PC-9 (cell line): ENCODE measurements at regions not wholly inside any gene's neighbourhood (a gene's known extent, or its start where the extent isn't known, plus 50 kb on each side); places are given as distances from the start of the nearest gene placed in this dataset.

Experiments used
- BruUV-seq: library from RNA; stranded (reverse); fragments of 400-500 nt; replicated peaks from 2 replicates; lab custom pipeline; 2021; lab: Mats Ljungman, UMichigan
- CTCF ChIA-PET: fragments of 300-600 bp; sonication (Branson Sonifier 250); formaldehyde crosslinking; loops from one replicate; lab custom pipeline; 2022; ENCODE audit warnings: antibody characterized with exemption; lab: Charles Lee
- POLR2A ChIA-PET: fragments of 300-600 bp; sonication (Branson Sonifier 250); formaldehyde crosslinking; loops from one replicate; lab custom pipeline; 2022; ENCODE audit warnings: antibody characterized with exemption; ENCODE audit not compliant: unreplicated experiment; lab: Charles Lee
- DNase-seq, 2 experiments: peaks; one replicate each; pipeline versions ENCODE4 v3.0.0 to v3.0.0-alpha.2; 2015 to 2022; ENCODE audit warnings: mixed read lengths in 1 of 2
- H2AFZ ChIP-seq: fragments of 200-600 bp; sonication (generic); 2 replicates; pipeline ENCODE4 v1.8.1; 2017; ENCODE audit warnings: antibody characterized with exemption
- H3F3A ChIP-seq: fragments of 200-600 bp; sonication (generic); 2 replicates; pipeline ENCODE4 v1.8.1; 2017; ENCODE audit warnings: antibody characterized with exemption, mild to moderate bottlenecking, low read depth; ENCODE audit not compliant: insufficient read depth
- H3K27ac ChIP-seq: fragments of 200-600 bp; sonication (generic); 2 replicates; pipeline ENCODE4 v1.6.1; 2016; ENCODE audit warnings: mixed run types
- H3K27me3 ChIP-seq: fragments of 200-600 bp; sonication (generic); 2 replicates; pipeline ENCODE4 v1.6.1; 2016; ENCODE audit warnings: low read depth, mixed run types; ENCODE audit not compliant: insufficient read depth
- H3K36me3 ChIP-seq: fragments of 200-600 bp; sonication (generic); 2 replicates; pipeline ENCODE4 v1.6.1; 2016; ENCODE audit warnings: low read depth, mixed run types
- H3K4me1 ChIP-seq: fragments of 200-600 bp; sonication (generic); replicated peaks from 2 replicates; pipeline ENCODE4 v1.6.1; 2016; ENCODE audit warnings: mixed run types; ENCODE audit not compliant: insufficient read depth
- H3K4me2 ChIP-seq: fragments of 200-600 bp; sonication (generic); 2 replicates; pipeline ENCODE4 v1.6.1; 2017; ENCODE audit warnings: mixed run types
- H3K4me3 ChIP-seq: fragments of 200-600 bp; sonication (generic); 2 replicates; pipeline ENCODE4 v1.6.1; 2016; ENCODE audit warnings: mixed run types
- H3K79me2 ChIP-seq: fragments of 200-600 bp; sonication (generic); 2 replicates; pipeline ENCODE4 v1.6.1; 2017; ENCODE audit warnings: low read depth, mixed run types
- H3K9me2 ChIP-seq: fragments of 200-600 bp; sonication (generic); 2 replicates; pipeline ENCODE4 v1.8.1; 2017; ENCODE audit warnings: mild to moderate bottlenecking; ENCODE audit not compliant: insufficient read depth
- H3K9me3 ChIP-seq: fragments of 200-600 bp; sonication (generic); 2 replicates; pipeline ENCODE4 v1.8.1; 2016; ENCODE audit warnings: low read depth; ENCODE audit not compliant: insufficient read depth
- H4K20me1 ChIP-seq: fragments of 200-600 bp; sonication (generic); 2 replicates; pipeline ENCODE4 v1.8.1; 2017; ENCODE audit not compliant: insufficient read depth
- EZH2 ChIP-seq: fragments of 200-600 bp; sonication (generic); IDR thresholded peaks from 2 replicates; pipeline ENCODE4 v1.8.0; 2017; ENCODE audit warnings: antibody characterized with exemption, low read depth
- intact Hi-C: fragments of 100-400 bp; cut with micrococcal nuclease; formaldehyde crosslinking; loops from one replicate; pipeline ENCODE4 v1.10.0; 2022; ENCODE audit not compliant: unreplicated experiment
- TF ChIP-seq, protein P1 (sequence below): fragments of 200-600 bp; sonication (generic); conservative IDR thresholded peaks from 2 replicates; pipeline ENCODE4 v1.6.1; 2017; ENCODE audit warnings: mixed run types, antibody characterized with exemption, mild to moderate bottlenecking, moderate library complexity

DNA sequence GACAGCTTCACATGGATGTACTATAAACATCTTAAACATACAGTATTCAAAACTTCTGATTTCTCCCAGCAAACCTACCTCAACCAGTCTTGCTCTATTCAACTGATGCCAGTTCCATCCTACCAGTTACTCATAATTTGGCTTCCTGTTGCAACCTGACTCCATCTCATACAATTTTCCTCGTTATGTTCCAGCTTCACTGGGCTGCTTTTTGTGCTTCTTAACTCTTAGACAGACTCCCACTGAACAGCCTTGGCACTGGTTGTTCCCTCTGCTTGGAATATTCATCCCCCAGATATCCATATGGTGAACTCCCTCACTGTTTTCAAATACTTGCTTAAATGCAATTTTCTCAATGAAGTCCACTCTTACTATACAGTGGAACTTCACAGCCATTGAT is 249.2 kb downstream of the AEBP2 start:
- no peak for TF ChIP-seq EZH2
- TF ChIP-seq, protein P1, sequence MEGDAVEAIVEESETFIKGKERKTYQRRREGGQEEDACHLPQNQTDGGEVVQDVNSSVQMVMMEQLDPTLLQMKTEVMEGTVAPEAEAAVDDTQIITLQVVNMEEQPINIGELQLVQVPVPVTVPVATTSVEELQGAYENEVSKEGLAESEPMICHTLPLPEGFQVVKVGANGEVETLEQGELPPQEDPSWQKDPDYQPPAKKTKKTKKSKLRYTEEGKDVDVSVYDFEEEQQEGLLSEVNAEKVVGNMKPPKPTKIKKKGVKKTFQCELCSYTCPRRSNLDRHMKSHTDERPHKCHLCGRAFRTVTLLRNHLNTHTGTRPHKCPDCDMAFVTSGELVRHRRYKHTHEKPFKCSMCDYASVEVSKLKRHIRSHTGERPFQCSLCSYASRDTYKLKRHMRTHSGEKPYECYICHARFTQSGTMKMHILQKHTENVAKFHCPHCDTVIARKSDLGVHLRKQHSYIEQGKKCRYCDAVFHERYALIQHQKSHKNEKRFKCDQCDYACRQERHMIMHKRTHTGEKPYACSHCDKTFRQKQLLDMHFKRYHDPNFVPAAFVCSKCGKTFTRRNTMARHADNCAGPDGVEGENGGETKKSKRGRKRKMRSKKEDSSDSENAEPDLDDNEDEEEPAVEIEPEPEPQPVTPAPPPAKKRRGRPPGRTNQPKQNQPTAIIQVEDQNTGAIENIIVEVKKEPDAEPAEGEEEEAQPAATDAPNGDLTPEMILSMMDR: no peak
- BruUV-seq: no TSS peak
- Histone ChIP-seq H3K4me2 (no peak overlapping the region), H3K9me2 (no peaks in the 10 kb centered on the region; the same call in 1 of the 2 replicates), H3K9me3 (no peaks in the 10 kb centered on the region), H2AFZ (no peak overlapping the region), H3K27me3 (no peaks in the 10 kb centered on the region), H3K4me1 (no peaks in the 10 kb centered on the region), H3K36me3 (no peaks in the 10 kb centered on the region), H3K79me2 (no peaks in the 10 kb centered on the region), H4K20me1 (no peaks in the 10 kb centered on the region), H3K4me3 (no peak overlapping the region), H3K27ac (no peak overlapping the region), H3F3A (no peaks in the 10 kb centered on the region)
- POLR2A ChIA-PET: no interaction called here
- DNase-seq: no peak
- CTCF ChIA-PET: no interaction called here
- intact Hi-C loops: no loop called here

DNA sequence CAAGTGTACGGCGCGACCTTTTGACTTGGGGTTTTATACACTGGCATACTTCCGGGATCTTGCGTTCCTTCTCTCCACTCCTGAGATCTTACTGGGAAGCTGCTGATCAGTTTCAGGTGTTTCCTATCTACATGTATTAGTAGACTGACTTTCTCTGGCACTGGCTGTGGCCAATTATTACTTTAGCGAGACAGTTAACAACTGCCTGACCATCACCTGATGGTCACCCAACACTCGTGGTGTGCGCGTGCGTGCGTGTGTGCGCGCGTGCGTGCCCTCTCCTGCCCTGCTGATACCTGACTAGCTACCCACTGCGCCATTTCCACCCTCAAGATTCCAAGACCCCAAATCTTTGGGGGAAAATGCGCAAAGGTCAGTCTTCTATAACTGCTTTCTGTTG is 249.9 kb downstream of the AEBP2 start:
- no peak overlapping the region for H3K27ac ChIP-seq
- no peak overlapping the region for H3K4me3 ChIP-seq
- no peak overlapping the region for H3K4me2 ChIP-seq
- ChIA-PET CTCF (no interaction called here), POLR2A (no interaction called here)
- no peaks in the 10 kb centered on the region for H3K9me3 ChIP-seq
- no peaks in the 10 kb centered on the region for H3K9me2 ChIP-seq
- no peak for TF ChIP-seq EZH2
- TF ChIP-seq, protein P1: no peak
- no peaks in the 10 kb centered on the region for H3K79me2 ChIP-seq
- DNase-seq: no peak
- H2AFZ ChIP-seq: no peak overlapping the region
- H4K20me1 ChIP-seq: no peaks in the 10 kb centered on the region
- intact Hi-C loops: no loop called here
- BruUV-seq: no TSS peak
- H3K36me3 ChIP-seq: no peaks in the 10 kb centered on the region
- H3K4me1 ChIP-seq: no peaks in the 10 kb centered on the region
- H3K27me3 ChIP-seq: no peaks in the 10 kb centered on the region
- no peaks in the 10 kb centered on the region for H3F3A ChIP-seq

DNA sequence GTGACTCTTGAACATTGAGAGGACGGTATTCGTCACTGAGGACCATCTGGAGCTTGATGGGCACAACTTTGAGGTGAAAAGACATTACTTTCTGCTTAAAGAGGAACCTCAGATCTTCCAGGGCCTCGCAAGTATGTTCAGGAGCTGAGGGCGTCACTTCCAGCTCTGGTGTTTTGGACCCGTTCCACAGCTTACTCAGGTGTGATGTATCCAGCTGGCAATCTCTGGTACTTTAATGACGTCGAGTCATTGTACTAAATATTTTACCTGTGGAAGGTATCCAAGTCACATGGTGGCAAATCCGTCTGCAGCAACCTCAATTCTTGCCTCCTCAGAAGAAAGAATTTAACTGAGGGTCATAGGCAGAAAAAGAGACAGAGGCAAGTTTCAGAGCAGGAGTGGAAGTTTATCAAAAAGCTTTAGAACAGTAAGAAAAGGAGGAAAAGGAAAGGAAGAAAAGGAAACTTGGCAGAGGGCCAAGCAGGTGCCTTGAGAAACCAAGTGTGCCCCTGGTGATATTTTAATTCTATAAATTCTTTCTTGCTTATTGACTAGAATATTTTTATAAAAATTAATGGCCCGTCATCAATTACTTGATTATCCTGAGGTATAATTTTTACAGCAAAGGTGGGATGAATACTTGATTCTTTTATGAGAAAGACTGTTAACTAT is 250.6 kb downstream of the AEBP2 start:
- H2AFZ ChIP-seq: no peak overlapping the region
- H3K27me3 ChIP-seq: no peaks in the 10 kb centered on the region
- TF ChIP-seq, protein P1: no peak
- no peak for TF ChIP-seq EZH2
- H3K9me3 ChIP-seq: no peaks in the 10 kb centered on the region
- no peak overlapping the region for H3K4me3 ChIP-seq
- no peaks in the 10 kb centered on the region for H3K79me2 ChIP-seq
- CTCF ChIA-PET: no interaction called here
- no peaks in the 10 kb centered on the region for H3K36me3 ChIP-seq
- no peaks in the 10 kb centered on the region for H4K20me1 ChIP-seq
- no peaks in the 10 kb centered on the region for H3F3A ChIP-seq
- no peaks in the 10 kb centered on the region for H3K4me1 ChIP-seq
- intact Hi-C loops: no loop called here
- DNase-seq: peak in 1 of 2 experiments; percentile 13
- no peak overlapping the region for H3K4me2 ChIP-seq
- no TSS peak for BruUV-seq
- H3K9me2 ChIP-seq: no peaks in the 10 kb centered on the region
- POLR2A ChIA-PET: no interaction called here
- no peak overlapping the region for H3K27ac ChIP-seq
